Ovary (tissue), 3 donors: ENCODE measurements at regions not wholly inside any gene's neighbourhood (a gene's known extent, or its start where the extent isn't known, plus 50 kb on each side); places are given as distances from the start of the nearest gene placed in this dataset.

ENCODE experiments used
- CTCF ChIP-seq, 3 donors: fragments of 450-650 bp in 2 of 3; fragments of 200-600 bp in 1 of 3; IDR thresholded peaks; one replicate each; pipeline versions ENCODE4 v1.5.1 to v1.8.0; 2016 to 2022; ENCODE audit warnings: antibody characterized with exemption in 3 of 3, mild to moderate bottlenecking in 1 of 3
- EP300 ChIP-seq: sonication (generic); formaldehyde crosslinking; IDR thresholded peaks from one replicate; pipeline ENCODE4 v1.6.1; 2017; ENCODE audit warnings: antibody characterized with exemption
- POLR2A ChIP-seq: fragments of 450-650 bp; IDR thresholded peaks from one replicate; pipeline ENCODE4 v1.6.1; 2017; ENCODE audit warnings: antibody characterized with exemption, mild to moderate bottlenecking, moderate library complexity
- donor health status: DM: no; HTN: no; CAD: no.

GRCh38 chr4:123478859-123479345, 82.3 kb downstream of the SPRY1 start:
- TF ChIP-seq CTCF (IDR thresholded peaks at IDR 0.05): no peak
- TF ChIP-seq EP300: no peak
- no peak for TF ChIP-seq POLR2A
